ENCODE measurements at regions not wholly inside any gene's neighbourhood (a gene's known extent, or its start where the extent isn't known, plus 50 kb on each side); places are given as distances from the start of the nearest gene placed in this dataset.
"Not testable (repeated sequence)": the region's sequence is repeated elsewhere in the genome, so short reads cannot be mapped to it uniquely, and the experiment has no call there.

GRCh38 chr9:38342532-38342931, 50.0 kb upstream of the ALDH1B1 start:
- no peak for DNase-seq

GRCh38 chr9:38342096-38342495, 50.4 kb upstream of the ALDH1B1 start:
- no peak for DNase-seq

DNA sequence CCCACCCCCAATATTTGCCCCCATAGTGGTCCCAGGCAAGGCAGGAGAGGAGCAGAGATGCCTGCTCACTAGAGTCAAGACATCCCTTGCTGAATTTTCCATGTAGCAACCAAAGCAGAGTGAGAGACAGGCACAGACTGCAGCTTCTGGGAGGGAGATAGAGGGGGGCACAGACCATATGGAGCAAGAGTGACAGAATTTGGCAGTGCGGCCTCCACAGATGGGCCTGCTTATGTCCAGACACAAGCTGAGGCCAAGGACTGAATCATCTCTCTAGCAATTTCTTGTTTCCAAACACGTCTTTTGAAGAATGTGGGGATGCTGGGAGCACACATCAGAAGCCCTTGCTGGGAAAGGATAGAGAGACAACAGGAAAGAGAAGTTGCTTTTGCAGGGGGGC, 53.0 kb upstream of the ALDH1B1 start:
- DNase-seq: no peak

GRCh38 chr9:38339087-38339486, 53.4 kb upstream of the ALDH1B1 start:
- DNase-seq: peak; percentile 55

GRCh38 chr9:38338342-38339018, 54.0 kb upstream of the ALDH1B1 start:
- no peak for DNase-seq

DNA sequence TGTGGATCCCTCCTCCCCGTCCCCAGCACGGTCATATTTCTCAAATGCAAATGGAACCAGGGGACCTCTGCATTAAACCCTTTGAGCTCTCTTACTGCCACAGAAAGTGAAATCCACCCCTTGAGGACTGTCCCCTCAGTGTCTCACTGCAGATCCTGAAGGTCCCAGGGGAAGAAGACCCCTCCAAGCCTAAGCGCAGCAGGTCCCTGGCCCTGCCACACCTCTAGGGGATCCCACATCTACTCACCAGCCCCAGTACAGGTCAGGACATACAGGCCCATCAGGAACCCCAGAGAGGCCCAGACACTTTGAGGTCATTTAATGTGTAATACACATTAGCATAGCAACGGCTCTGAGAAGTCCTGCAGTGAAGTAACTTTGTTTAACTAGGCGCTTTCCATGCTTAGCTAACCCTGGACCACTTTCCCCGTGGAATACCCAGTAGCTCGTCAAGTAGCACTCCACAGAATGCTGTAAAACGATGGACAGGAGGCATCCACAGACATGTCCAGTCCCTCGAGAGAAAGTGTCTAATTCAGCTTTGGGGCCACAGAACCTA, 54.7 kb upstream of the ALDH1B1 start:
- no peak for DNase-seq

GRCh38 chr9:38337181-38337580, 55.3 kb upstream of the ALDH1B1 start:
- no peak for DNase-seq

DNA sequence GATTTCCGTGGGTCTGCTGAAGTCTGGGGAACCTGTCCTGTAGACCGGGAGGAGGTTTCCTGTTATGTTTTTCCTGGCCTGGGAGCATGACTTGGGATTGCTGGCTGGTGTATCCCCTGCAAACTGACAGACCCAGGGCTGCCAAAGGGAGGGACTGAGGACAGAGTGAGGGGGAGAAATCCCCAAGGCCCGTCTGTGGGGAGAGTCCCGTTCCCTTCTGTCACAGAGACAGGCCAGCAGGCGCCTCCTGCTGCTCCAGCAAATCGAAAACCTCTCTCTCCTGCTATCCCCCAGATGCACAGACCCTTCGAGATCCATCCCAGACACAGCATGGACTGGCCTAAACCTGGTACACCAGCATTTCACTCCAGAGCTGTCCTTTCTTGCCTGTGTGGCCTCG, 56.2 kb upstream of the ALDH1B1 start:
- no peak for DNase-seq

GRCh38 chr9:38335686-38336085, 56.8 kb upstream of the ALDH1B1 start:
- DNase-seq: no peak

DNA sequence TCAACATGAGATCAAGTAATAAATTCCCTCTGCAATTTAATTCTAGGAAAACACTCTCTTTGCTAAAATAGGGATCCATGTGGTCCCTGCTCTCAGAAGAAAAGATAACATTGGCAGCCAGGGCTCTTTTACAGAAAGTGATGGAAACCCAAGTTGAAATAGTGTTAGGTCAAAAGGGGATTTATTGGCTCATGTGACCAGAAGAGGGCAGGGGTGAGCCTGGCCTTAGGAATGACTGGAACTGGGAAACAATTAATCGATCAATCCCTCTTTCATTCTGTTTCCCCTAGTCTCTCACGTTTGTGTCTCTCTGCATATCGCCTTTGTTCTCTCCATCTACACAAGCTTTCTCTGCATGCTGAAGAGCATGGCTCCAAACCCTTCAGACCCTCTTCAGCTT, 58.3 kb upstream of the ALDH1B1 start:
- DNase-seq: peak; percentile 5

- no peak for DNase-seq
These were observed 59.5 kb upstream of the ALDH1B1 start for GRCh38 chr9:38333047-38333446.

- no peak for DNase-seq
These were observed 59.9 kb upstream of the ALDH1B1 start for GRCh38 chr9:38332625-38333024.

DNA sequence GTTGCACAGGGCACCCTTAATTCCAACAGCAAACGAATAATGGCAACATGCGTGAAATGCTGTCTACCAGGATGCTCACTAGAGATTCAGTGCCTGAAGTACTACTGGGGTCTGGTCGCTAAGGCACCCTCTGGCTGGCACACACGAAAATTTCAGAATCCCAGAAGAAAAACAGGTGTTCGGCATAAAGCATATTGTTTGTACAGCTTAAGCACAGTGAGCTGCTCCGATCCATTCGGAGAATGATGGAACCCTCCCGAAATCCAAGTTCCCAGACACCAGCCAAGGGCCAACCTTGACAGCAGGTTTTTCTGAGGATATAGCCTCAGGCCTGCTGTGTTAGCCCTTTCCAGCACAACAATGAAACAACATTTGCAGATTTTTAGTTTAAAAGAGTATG, 61.4 kb upstream of the ALDH1B1 start:
- DNase-seq: no peak

- DNase-seq: no peak
These were observed 62.5 kb upstream of the ALDH1B1 start for GRCh38 chr9:38329968-38330367.

DNA sequence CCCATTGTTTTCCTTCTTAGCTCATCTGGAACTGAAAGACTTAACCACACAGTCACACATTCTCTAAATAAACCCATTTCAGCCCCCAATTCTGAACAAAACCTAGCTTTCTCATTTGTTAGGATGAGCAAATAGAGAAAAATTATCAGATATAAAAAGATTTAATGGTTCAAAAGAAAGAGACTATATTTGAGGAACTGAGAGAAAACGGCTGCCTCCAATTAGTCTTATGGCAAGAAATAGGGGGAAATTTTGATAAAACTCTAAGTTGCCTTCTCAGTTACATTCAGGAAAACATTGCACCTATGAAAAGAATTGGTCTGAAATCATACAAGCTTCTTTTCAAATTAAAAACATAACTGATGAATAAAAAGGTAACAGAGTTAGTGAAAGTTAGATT, 63.7 kb upstream of the ALDH1B1 start:
- DNase-seq: no peak

GRCh38 chr9:38326122-38326521, 66.4 kb upstream of the ALDH1B1 start:
- no peak for DNase-seq

DNA sequence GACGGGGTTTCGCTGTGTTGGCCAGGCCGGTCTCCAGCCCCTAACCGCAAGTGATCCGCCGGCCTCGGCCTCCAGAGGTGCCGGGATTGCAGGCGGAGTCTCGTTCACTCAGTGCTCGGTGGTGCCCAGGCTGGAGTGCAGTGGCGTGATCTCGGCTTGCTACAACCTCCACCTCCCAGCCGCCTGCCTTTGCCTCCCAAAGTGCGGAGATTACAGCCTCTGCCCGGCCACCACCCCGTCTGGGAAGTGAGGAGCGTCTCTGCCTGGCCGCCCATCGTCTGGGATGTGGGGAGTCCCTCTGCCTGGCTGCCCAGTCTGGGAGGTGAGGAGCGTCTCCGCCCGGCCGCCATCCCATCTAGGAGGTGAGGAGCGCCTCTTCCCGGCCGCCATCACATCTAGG, 68.3 kb upstream of the ALDH1B1 start:
- not testable (repeated sequence) for DNase-seq

- no peak for DNase-seq
These were observed 69.6 kb upstream of the ALDH1B1 start for GRCh38 chr9:38322937-38323336.

- DNase-seq: no peak
These were observed 72.9 kb upstream of the ALDH1B1 start for GRCh38 chr9:38319496-38320173.

GRCh38 chr9:38318759-38319495, 73.6 kb upstream of the ALDH1B1 start:
- DNase-seq: no peak

DNA sequence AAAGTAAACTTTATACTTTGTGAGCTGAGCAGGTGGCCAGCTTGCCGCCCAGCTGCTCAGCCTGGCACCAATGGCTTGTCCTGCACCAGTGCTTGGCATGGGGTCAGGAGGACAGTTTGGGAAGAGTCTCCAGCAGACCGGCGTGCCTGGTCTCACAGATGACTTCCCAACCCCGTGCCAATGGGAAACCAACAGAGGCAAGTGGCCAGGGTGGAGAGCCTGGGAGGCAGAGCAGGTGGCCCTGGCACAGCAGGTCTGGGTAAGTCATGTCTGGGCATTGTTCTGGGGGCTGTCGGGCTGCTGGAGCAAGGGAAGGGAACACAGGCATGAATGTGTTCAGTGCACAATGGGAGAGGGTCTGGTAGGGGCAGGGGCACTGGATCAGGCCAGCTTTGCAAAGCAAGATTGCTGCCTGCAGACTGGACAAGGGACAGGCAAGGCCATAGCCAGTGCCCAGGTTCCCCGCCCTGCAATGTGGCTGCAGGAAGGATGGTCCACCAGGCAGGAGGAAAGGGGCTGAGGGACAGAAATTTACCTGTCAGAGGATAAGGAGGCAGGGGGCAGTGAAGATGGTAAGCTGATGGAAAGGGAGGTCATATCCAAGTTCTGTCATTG, 76.2 kb upstream of the ALDH1B1 start:
- DNase-seq: no peak

DNA sequence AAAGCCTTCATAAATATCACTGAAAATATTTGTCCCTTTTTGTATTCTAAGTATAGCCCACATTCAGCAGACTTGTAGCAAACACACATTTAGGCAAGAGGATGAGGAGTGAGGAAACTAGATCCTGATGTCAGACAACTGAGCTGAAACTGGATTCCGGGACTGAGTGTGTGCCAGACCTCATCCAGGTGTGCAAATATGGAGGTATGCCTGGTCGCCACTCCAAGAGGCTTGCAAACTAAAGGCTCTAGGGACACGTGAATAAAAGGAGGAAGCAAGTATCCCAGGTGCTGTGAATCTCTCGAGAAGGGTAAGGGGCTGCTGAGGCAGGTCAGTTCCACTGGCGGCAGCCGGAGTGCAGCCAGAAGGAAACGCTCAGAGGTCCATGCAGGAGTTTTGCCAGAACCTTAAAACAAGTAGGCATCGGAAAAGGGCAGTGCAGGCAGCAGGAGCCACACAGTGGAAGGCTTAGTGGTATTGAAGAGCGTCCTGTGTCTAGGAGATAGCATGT, 77.4 kb upstream of the ALDH1B1 start:
- no peak for DNase-seq

GRCh38 chr9:38313421-38313820, 79.1 kb upstream of the ALDH1B1 start:
- no peak for DNase-seq

Measured in suppressor macrophage treated with lipopolysaccharide for 4 hours (primary cell).